ENCODE measurements at regions not wholly inside any gene's neighbourhood (a gene's known extent, or its start where the extent isn't known, plus 50 kb on each side); places are given as distances from the start of the nearest gene placed in this dataset.
"Not testable (repeated sequence)": the region's sequence is repeated elsewhere in the genome, so short reads cannot be mapped to it uniquely, and the experiment has no call there.

DNA sequence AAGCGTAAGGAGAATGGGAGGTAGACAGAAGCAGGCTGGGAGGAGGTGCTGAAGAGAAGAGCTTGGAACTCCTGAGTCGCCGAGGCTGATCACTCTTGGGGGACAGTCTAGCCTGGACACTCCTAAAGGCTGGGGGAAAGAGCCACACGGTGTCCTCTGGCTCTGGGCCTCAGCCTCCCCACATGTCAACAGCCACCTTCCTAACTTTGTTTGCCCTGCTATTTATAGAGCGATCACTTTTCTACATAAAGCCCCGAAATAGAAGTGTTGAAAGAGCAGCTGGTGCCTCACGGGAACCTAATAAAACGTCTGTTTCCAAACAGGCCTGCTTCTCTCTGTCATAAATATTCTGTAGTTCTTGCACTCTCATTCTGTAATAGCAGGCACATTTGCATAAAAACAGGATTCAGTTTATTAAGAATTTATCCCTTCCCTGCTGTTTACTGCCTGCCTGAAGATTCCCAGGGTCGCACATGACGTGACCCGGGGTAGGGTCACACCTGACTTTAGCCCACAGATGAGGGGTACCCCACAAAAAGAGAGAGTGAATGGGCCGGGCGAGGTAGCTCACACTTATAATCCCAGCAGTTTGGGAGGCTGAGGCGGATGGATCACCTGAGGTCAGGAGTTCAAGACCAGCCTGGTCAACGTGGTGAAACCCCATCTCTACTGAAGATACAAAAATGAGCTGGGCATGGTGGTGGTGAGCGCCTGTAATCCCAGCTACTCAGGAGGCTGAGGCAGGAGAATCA lies 212.5 kb downstream of the TOMM20 start:
- DNase-seq: no peak

DNA sequence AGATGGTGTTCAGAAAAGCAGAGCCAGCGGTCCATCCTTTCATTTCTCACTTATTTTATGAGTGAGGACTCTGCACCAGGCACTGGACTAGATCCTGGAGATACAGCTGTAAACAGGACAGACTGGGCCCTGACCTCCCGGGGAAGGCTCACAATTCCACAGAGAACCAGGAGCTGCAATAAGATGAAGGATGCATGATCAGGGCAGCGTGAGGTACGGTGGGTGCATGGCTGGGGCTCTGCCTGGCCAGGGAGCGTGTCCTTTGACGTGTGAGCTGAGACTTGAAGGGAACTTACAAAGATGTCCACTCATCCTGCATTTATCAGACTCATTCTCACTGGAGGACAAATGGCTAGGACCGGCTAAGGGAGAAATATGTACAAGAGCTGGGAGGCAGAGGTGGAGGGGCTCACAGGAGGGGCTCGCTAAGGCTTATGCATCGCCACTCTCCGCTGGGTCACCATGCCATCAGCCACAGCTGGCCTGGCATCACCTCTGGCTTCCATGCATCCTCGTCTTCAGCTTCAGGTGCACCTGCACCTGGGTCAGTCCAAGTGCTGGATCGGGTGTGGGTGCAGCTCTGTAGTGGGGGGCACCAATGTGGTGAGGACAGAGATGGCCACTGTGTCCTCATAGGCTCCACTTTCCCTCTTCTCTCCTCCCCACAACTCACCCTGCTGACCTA lies 213.9 kb downstream of the TOMM20 start:
- no peak for DNase-seq

DNA sequence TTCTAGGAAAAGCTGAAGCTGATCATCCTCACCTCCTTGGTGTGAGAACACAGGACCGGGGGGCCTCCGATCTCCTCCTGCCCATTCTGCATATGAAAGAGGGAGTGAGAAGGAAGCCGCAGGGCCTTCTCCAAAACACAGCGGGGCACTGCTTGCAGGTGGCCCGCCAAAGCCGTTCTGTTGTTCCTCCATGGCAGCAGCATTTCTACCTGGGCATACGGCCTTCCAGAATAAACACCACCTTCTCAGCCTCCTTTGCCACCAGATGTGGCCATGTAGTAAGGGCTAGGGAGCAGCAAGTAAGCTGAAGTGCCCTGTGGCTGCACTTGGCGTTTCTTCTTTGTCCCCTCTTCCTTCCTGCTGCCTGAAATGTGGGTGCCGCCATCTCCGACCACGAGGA lies 214.9 kb downstream of the TOMM20 start:
- DNase-seq: no peak

DNA sequence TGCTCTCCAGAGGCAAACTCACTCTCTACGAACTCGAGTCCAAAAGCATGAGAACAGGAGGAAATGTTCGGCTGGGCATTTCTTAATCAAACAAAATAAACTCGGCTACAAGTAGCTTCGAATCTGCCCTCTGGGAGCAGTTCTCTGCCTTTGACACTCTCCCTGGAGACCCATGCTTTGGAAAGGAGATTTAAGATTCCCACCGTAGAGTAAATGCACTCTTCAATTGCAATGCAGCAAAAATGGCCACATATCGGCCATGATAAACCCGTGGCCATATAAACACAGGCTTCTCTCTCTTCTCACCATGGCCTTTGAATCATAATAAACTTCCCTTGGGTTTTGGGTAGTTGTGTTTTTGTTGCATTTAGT lies 215.4 kb downstream of the TOMM20 start:
- DNase-seq: no peak

DNA sequence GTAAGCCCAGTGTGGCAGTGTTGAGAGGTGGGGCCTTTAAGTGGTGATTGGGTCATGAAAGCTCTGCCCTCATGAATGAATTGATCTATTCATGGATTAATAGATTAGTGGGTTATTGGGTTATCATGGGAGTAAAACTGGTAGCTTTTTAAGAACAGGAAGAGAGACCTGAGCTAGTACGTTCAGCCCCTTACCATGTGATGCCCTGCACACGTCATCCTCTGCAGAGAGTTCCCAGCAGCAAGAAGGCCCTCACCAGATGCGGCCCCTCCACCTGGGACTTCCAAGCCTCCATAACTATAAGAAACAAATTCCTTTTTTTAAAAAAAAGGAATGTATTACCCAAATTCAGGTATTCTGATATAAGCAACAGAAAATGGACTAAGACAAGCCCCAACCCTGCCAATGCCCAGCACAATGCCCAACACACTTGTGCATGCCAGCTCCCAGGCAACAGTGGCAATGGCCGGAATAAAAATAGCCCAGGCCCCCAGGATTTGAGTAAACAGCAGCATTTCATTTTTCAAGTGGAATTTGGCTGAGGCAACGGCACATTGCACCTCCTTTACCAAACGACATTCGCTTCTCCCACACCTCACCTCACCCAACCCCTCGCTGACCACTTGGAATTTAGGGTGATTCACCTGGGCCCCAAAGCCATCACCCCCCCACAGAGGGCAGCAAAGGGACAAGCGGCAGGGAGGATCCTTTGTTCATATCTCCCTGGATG lies 215.9 kb downstream of the TOMM20 start:
- DNase-seq: no peak

DNA sequence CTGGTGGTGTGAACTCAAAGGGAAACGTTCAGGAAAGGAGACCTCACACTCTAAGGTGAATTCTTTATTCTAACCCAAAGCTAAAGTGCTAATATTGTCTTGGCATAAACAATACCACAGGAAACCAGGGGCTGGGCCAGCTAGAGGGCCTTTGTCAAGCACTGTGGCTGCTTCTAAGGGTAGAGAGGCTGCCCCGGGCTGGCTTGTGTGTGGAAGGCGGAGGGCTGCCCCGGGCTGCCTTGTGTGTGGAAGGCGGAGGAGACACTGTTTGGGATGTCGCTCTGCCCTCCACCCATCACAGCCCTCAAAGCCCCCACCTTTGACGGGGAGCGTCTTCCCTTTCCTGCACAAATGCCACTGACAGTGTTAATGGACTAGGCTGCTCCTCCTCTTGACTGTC lies 216.8 kb downstream of the TOMM20 start:
- DNase-seq: no peak

DNA sequence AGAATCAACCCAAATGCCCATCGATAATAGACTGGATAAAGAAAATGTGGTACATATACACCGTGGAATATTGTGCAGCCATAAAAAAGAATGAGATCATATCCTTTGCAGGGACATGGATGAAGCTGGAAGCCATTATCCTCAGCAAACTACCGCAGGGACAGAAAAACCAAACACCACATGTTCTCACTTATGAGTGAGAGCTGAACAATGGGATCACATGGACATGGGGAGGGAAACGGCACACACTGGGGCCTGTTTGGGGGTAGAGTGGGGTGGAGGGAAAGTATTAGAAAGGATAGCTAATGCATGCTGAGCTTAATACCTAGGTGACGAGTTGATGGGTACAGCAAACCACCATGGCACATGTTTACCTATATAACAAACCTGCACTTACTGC lies 217.5 kb downstream of the TOMM20 start:
- not testable (repeated sequence) for DNase-seq

DNA sequence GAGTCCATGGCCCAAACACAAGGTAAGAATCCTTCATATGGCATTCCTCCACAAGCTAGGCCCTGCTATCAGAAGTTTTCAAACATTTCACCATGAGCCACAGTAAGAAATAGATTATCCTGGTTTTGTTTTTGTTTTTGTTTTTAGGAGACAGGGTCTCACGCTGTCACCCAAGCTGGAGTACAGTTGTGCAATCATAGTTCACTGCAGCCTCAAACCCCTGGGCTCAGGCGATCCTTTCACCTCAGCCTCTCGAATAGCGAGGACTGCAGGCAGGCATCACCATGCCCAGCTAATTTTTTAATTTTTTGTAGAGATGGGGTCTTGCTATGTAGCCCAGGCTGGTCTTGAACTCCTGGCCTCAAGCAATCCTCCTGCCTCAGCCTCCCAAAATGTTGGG lies 218.8 kb downstream of the TOMM20 start:
- DNase-seq: no peak

DNA sequence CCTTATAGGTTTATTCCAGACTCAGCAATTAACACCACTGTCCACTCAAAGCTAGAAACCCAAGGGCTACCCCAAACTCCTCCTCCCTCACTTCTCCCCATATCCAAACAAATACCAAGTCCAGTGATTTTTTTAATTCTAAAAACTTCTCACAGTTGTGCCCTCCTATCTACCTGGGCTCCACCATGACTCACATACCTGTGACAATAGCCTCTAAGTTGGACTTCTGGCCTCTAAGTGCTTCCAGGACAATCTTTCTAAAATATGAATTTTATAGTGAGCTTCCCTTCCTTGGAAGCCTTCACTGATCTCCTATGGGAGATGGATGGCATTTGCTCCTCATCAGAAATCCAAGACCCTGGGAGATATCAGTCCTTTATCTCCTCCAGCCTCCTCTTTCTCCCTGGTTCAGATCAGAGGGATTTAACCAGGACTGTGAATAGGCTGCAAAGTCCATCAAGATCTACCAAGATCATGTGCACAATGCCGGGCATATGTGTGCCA lies 219.3 kb downstream of the TOMM20 start:
- no peak for DNase-seq

DNA sequence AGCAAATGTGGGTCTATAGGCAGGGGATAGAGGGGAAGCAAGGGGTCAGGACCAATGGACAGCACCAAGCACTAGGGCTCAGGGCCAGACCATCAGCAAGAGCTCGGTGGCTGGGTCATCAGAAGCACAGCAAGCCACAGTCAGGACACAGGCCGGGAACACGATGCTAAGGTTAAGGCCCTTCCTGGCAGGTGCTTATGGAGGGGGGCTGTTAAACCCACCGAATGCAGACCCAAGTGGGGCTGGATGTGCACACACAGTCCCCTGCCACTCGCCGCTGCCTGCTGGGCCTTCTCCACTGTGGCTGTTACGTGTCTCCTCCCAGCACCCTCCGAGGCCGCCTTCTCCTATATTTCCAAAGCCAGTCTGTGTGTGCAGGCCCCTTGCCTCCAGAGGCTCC lies 220.1 kb downstream of the TOMM20 start:
- no peak for DNase-seq

DNA sequence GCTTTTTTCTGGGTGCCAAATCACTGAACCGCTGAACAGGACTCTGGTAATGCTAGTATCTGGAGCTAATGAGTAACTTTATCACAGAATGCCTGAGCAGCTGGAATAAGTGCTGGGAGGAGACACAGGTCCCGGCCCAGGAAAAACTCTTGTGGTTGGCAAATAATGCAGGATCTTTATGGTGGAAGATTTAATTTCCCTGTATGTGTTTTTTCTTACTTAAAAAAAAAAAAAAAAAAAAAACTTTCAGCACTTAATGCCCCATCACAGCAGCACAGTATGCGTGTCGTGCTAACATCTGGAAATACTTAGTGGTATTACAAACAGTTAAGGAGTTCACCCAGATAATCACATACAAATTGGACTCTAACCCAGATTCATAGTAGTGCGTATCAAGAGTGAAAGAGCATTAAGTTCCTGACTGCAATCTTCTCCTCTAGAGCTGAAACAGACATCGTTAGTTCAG lies 220.7 kb downstream of the TOMM20 start:
- DNase-seq: no peak

DNA sequence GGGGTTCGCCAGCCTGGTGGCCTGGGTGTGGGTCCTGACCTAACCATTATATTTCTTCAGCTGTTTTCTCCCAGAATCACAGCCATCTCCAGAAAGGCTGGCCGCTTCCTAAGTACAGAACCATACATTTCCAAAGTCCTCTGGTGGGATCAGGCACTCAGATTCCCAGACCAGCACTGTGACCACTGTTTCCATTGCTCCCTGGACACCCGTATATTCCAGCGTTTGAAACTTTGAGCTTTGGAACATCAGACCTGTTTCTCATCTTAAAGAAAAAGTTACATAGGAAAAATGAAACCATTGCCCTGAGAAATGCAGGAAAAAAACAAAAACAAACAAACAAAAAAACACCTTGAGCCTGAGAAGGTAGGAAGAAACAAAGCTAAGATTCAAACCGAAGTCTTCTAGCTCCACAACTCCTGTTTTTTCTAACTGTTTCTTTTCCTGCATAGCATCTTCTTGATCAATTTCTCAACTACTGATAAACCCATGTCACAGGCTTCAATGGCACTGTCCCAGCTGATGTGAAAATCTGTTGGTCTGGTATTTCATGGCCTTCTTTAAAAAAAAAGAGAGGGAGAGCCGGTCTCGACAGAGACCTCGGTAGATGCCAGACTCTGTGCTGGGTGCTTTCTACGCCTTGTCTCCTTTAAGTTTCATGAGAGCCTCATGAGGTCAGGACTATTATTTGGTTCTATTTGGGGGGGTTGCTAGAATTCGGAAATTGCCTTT lies 221.3 kb downstream of the TOMM20 start:
- DNase-seq: no peak

DNA sequence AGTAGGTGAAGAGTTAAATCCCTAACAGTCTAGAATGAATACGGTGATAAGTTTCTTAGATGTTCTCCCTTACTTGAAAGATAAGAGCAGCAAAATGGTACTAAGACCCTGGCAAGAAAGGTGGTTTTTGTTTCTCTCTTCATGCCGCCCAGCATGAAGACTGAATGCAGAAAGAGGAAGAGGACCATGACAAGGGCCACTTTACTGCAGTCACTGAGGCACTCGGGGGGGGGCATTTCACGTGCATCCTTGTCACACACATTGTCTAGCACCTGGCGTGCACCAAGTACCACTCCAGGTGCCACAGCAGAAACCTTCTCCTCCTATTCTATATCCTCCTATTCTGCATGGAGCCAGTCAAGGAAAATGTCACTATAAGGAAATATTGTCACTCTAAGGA lies 222.0 kb downstream of the TOMM20 start:
- no peak for DNase-seq

DNA sequence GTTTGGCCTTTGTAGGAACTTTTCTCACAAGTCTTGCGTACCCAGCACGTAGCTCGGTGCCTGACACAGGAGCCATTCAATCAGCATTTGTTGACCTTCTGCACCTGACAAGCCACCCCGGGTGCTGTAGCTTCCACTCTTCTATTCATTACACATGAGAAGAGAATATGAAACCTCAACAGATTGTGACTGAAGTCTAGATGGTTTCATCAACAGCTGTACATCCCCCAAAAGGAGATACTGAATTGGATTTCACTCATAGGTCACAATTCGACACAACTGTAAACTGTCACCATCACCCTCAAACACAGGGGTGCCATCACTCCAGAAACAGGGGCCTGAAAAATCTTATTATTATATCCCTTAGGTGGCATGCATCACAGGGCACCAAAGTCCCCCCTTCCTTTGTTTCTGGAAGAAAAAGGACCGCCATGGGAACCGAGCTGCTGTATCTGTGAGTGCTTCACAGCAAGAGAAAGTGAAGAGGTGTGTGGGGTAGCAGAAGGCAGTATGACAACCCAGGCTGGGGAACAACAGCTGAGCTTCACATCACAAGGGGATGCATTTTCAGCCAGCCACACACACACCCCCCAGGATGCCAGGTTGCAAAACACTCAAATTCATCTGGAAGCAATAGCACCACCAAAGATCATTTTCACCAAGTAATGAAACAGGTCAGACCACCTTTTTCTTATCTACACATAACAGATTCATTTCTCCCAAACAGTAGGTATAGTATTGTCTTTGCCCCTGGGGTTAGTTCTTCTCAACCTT lies 225.7 kb downstream of the TOMM20 start:
- DNase-seq: no peak

DNA sequence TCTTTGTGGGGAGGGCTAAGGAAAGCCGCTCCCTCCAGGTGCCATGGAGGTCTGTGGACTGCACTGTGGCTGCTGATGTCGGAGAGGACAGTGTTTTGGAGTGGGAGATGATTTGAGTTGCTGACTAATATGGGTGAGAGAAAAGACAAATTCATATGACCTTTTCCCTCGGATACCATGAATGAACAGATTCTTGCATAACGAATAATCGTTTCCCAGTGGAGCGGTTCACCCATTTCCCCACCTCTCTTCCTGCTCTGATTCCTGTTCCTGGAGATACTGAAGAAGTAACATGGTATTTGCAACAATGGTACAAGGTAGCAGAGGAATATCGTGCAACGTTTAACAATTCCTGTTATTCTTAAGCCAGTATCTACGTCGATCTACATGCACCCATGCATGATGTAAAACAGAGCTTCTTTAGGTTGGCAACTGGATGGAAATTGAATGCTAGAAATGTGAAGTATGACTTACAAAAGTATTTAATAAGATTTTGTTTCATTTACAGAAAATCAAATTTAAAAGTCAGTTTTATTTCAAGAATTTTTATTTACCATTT lies 227.1 kb downstream of the TOMM20 start:
- no peak for DNase-seq

DNA sequence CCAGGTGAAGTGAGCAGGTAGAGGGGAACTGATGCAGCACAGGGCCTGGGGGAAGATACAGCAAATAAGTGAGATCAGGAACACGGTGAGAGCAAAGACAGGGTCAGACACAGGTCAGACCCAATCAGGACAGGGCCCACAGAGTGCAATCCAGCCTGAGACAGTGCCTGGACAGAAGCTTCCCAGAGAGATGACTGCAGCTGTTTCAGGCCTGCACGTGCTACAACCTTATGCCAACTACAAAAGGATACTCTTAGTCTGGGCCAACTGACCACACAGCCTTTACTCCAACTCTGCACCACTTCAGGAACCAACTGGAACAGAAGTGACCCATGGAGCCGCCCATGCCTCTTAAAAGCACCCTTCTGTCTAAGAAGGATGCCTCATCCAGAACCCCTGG lies 228.0 kb downstream of the TOMM20 start:
- no peak for DNase-seq

- no peak for DNase-seq
These were observed 228.9 kb downstream of the TOMM20 start for GRCh38 chr1:234899730-234900072.

GRCh38 chr1:234899041-234899729 lies 229.5 kb downstream of the TOMM20 start:
- no peak for DNase-seq

DNA sequence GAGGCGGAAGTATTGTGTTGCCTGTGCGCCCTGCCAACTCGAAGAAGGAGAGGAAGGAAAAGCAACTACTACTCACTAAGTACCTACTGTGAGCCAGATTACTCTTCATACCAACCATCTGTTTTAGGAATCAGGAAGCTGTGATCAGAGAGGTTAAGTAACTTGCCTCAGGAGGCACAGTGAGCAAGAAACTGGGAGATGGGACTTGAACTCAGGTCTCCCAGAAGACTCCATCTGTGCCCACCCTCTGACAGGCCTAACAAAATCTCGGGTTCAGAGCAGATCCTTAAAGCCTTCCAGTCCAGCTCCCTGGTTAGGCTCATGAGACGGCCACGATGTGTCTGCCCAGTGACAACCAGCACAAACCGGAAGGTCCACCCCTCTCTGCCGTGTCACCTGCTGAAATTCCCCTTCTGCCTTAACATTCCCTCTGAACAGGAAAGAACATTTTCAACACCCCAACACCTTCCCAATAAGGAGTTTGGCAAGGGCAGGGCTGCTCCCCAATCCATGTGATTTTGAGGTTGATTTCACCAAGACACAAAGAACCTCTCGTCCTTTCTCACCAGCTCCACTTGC lies 230.1 kb downstream of the TOMM20 start:
- DNase-seq: no peak

- no peak for DNase-seq
These were observed 230.7 kb downstream of the TOMM20 start for GRCh38 chr1:234897754-234898454.

DNA sequence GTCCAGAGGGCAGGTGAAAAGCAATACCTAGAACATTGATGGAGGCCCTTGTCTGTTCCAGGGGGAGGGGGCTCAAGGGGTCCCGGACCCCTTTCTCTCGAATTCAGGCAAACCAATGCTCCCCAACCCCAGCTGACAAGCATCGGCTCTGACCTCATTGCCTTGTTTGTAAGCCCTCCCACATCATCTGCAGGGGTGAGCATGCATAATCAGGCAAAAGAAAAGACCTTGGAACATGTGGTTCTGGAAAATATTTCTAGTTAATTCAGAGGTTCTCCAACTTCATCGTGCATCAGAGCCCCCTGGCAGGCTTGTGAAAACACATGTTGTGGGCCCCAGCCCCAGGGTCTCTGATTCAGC lies 231.3 kb downstream of the TOMM20 start:
- no peak for DNase-seq
